GM21360 (cell line): ENCODE measurements at regions not wholly inside any gene's neighbourhood (a gene's known extent, or its start where the extent isn't known, plus 50 kb on each side); places are given as distances from the start of the nearest gene placed in this dataset.
A peak's percentile ranks its signal among the peaks of the same experiment; 100 is the strongest.

Experiments used
- ATAC-seq: cut with Tn5 transposase; IDR thresholded peaks from one replicate; pipeline ENCODE4 v1.9.1; 2021; ENCODE audit warnings: mild to moderate bottlenecking, moderate library complexity; ENCODE audit not compliant: unreplicated experiment

GRCh38 chr12:24724814-24725213 lies 224.1 kb downstream of the BCAT1 start:
- ATAC-seq: no peak

GRCh38 chr12:24723759-24724158 lies 225.1 kb downstream of the BCAT1 start:
- ATAC-seq: no peak

- no peak for ATAC-seq
These were observed 227.7 kb downstream of the BCAT1 start for GRCh38 chr12:24721191-24721590.

- ATAC-seq: peak; percentile 89
These were observed 229.6 kb downstream of the BCAT1 start for GRCh38 chr12:24719293-24719721.

- ATAC-seq: no peak
These were observed 230.3 kb downstream of the BCAT1 start for GRCh38 chr12:24718617-24719016.

- ATAC-seq: no peak
These were observed 234.7 kb downstream of the BCAT1 start for GRCh38 chr12:24714237-24714636.

GRCh38 chr12:24711056-24712008 lies 237.6 kb downstream of the BCAT1 start:
- no peak for ATAC-seq

GRCh38 chr12:24709216-24709615 lies 239.7 kb downstream of the BCAT1 start:
- no peak for ATAC-seq

GRCh38 chr12:24708718-24709117 lies 240.2 kb downstream of the BCAT1 start:
- ATAC-seq: no peak

- no peak for ATAC-seq
These were observed 240.9 kb downstream of the BCAT1 start for GRCh38 chr12:24708043-24708442.

- ATAC-seq: no peak
These were observed 241.6 kb downstream of the BCAT1 start for GRCh38 chr12:24707334-24707733.

- ATAC-seq: peak; percentile 99
These were observed 243.1 kb downstream of the BCAT1 start for GRCh38 chr12:24705741-24706358.

GRCh38 chr12:24705216-24705615 lies 243.7 kb downstream of the BCAT1 start:
- ATAC-seq: no peak

- ATAC-seq: no peak
These were observed 247.6 kb downstream of the BCAT1 start for GRCh38 chr12:24701343-24701742.

- no peak for ATAC-seq
These were observed 249.9 kb downstream of the BCAT1 start for GRCh38 chr12:24698972-24699371.

- ATAC-seq: no peak
These were observed 251.1 kb downstream of the BCAT1 start for GRCh38 chr12:24697769-24698168.

GRCh38 chr12:24697295-24697694 lies 251.6 kb downstream of the BCAT1 start:
- no peak for ATAC-seq

GRCh38 chr12:24696800-24697199 lies 252.1 kb downstream of the BCAT1 start:
- ATAC-seq: no peak

GRCh38 chr12:24695657-24696329 lies 253.1 kb downstream of the BCAT1 start:
- ATAC-seq: no peak

GRCh38 chr12:24695103-24695502 lies 253.8 kb downstream of the BCAT1 start:
- ATAC-seq: no peak

- no peak for ATAC-seq
These were observed 260.3 kb downstream of the BCAT1 start for GRCh38 chr12:24688601-24689000.

GRCh38 chr12:24681570-24681969 lies 267.3 kb downstream of the BCAT1 start:
- ATAC-seq: no peak
